ENCODE measurements at regions not wholly inside any gene's neighbourhood (a gene's known extent, or its start where the extent isn't known, plus 50 kb on each side); places are given as distances from the start of the nearest gene placed in this dataset.

DNA sequence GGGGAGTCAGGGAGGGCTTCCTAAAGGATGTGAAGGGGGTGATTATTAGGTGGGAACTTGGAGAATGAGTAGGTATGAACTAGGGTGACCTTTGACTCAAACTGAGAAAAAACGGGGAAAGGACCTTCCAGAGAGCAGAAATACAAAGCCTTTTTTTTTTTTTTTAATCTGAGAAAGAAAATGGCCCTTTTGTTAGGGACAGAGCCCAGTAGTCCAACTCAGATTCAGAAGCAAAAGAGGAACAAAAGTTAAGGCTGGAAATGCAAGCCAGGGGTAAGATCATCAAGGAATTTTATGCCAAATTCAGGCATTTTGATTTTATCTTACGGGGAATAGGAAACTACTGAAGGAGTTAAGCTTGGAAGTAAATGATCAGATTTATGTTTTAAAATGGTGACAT, 96.0 kb upstream of the SMYD2 start:
- TF ChIP-seq, protein P1, sequence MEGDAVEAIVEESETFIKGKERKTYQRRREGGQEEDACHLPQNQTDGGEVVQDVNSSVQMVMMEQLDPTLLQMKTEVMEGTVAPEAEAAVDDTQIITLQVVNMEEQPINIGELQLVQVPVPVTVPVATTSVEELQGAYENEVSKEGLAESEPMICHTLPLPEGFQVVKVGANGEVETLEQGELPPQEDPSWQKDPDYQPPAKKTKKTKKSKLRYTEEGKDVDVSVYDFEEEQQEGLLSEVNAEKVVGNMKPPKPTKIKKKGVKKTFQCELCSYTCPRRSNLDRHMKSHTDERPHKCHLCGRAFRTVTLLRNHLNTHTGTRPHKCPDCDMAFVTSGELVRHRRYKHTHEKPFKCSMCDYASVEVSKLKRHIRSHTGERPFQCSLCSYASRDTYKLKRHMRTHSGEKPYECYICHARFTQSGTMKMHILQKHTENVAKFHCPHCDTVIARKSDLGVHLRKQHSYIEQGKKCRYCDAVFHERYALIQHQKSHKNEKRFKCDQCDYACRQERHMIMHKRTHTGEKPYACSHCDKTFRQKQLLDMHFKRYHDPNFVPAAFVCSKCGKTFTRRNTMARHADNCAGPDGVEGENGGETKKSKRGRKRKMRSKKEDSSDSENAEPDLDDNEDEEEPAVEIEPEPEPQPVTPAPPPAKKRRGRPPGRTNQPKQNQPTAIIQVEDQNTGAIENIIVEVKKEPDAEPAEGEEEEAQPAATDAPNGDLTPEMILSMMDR (IDR thresholded peaks at IDR 0.05; ENCODE audit: control insufficient read depth, insufficient read depth, low read depth, low read length, missing control alignments) = no peak
- no peak overlapping the region for H3K4me3 ChIP-seq (ENCODE audit: control insufficient read depth, low read depth, low read length)
- no peak for DNase-seq (ENCODE audit: low read depth)

DNA sequence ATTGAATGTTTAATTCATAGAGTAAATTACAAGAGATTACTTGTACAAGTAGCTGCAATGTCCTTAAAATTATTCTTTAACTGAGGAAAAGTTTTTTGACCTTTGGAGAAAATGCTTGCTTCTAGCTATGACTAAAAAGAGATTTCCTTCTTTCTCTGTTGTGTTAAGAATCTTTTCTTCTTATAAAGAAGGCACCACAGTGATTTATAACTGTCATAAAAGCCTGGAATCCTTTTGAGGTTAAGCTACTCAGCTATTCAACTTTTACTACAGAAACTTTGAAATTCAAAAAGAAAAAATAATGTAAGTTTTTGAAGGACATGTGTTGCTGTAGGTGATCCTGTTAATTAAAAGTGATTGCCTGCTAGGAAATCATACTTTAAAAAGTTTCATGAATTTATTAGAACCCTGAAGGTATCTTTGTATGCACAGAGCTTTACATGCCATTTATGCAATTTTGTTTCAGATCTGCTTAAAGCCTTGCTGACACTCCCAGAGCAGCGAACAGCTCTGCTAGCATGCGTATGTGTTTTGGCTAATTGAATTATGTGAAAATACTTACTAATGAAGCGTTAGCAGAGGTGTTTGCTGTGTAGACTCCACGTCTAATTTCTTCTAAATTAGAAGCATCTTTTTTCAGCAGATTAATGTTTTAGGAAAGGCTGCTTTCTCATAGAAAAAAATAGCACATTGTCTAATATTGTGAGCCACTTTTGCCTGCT, 94.7 kb upstream of the SMYD2 start:
- DNase-seq (ENCODE audit: low read depth) = no peak
- no peak overlapping the region for H3K4me3 ChIP-seq (ENCODE audit: control insufficient read depth, low read depth, low read length)
- TF ChIP-seq, protein P1 (IDR thresholded peaks at IDR 0.05; ENCODE audit: control insufficient read depth, insufficient read depth, low read depth, low read length, missing control alignments) = no peak

DNA sequence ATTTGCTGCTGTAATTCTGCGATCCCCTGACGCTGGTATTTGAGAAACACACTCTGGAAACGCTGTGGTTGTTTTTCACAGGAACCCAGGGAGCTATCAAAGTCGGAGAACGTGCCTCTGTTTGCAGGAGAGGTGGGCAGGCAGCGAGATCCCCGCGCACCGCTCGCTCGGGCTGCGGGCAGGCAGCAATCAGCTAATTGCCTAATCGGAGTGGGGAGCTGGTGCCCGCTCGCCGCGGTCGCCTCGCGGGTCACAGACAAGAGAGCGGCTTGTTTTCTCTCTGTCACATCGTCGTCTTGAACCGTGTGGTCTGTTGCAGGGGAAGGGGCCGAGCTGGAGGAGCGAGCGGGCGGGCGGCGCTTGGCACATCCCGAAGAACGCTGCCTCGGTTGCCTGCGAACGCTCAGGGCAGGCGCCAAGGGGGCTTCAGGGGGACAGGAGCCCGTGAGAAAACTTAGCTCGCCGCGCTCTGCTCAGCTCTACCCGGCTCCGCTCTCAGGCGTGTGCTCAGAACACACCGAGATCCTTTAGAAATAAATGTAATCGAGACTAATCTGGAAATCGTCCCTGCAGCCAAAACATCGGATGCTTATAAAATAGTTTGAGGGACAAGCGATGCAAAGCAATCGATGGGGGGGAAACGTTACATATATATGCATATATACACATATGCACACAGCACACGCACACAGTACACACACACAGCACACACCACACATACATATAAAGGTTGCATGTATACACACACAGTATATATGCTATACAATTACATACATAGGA, 93.6 kb upstream of the SMYD2 start:
- TF ChIP-seq, protein P1 (IDR thresholded peaks at IDR 0.05; ENCODE audit: control insufficient read depth, insufficient read depth, low read depth, low read length, missing control alignments) = no peak
- H3K4me3 ChIP-seq (ENCODE audit: control insufficient read depth, low read depth, low read length) = no peak overlapping the region
- DNase-seq (ENCODE audit: low read depth) = no peak

DNA sequence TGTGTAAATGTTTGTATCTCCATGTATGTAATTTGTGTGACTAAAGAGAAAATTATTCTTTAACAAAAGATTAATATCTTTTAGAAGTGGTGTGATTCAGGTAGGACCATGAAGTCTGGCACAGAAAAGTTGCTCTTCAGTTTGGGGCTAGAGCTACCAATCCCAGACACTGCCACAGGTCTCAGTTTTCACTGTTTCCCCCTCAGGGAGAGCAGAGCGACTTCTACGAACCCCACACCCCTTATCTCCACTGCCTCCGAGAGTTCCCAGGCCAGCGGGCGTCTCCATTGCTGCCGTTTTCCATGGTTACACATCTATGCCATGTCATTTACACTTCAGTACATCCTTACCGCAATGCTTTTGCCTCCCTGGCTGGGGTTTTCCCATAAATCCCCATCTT, 93.0 kb upstream of the SMYD2 start:
- no peak for DNase-seq (ENCODE audit: low read depth)
- H3K4me3 ChIP-seq (ENCODE audit: control insufficient read depth, low read depth, low read length) = no peak overlapping the region
- TF ChIP-seq, protein P1 (IDR thresholded peaks at IDR 0.05; ENCODE audit: control insufficient read depth, insufficient read depth, low read depth, low read length, missing control alignments) = no peak

DNA sequence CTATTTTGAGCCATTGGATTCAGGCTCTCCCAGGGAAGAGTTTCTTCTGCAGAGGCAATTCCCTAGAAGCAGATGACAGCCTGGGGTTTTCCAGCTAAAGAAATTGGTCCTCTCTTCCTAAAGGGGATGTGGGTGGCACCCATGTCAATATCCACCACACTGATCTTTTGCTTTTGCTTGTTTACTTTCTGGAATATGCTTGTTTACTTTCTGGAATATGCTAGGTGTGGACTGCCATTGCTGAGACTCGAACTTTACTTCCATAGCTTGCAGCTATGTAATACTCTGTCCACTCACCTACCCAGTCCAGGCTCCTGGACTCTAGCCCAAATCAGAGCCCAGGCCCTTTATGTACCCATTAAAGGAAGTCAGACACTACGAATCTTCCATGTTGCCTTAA, 92.1 kb upstream of the SMYD2 start:
- TF ChIP-seq, protein P1 (IDR thresholded peaks at IDR 0.05; ENCODE audit: control insufficient read depth, insufficient read depth, low read depth, low read length, missing control alignments) = no peak
- DNase-seq (ENCODE audit: low read depth) = no peak
- no peak overlapping the region for H3K4me3 ChIP-seq (ENCODE audit: control insufficient read depth, low read depth, low read length)

DNA sequence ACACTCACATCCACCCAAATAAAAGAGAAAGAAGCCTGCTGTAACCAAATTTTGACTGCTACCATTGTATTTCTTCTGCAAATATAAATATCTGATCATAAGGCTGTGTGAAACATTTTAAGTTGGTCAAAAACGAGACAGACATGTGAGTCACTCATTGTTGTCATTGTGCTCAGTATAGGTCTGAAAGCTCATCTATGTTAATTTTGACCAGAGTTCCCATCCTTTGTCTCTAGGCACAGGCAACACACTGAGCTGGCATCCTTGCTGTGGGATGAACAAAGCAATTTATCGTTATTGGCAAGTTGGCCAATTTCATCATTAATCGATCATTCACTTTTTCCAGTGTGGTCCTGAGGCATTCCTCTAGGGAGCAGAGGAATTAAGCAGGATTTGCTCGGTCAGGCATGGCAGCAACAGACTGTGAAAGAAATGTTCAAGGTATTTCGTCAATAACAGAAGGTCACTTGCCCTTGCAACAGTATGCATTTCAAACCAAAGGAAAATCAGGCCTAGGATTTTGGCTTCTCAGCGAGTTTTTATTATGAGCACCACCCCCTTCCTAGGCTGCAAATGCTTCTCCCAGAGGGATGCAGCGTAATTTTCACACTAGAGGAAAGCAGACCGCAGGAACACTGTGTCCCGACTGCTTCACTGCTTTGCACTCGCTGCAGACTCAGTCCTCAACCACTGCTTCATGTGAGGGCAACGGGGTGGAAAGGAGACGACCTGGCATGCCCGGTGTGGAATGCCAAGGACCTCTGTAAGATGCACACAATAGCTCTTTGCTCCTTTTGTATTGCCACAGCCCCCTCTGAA, 87.9 kb upstream of the SMYD2 start:
- H3K4me3 ChIP-seq (ENCODE audit: control insufficient read depth, low read depth, low read length) = no peak overlapping the region
- no peak for DNase-seq (ENCODE audit: low read depth)

More for the DNA sequence above, 87.9 kb upstream of the SMYD2 start:
- TF ChIP-seq, protein P1 (IDR thresholded peaks at IDR 0.05; ENCODE audit: control insufficient read depth, insufficient read depth, low read depth, low read length, missing control alignments) = no peak

All from AG09309 (cell line).